ENCODE measurements at regions not wholly inside any gene's neighbourhood (a gene's known extent, or its start where the extent isn't known, plus 50 kb on each side); places are given as distances from the start of the nearest gene placed in this dataset.
"Not testable (repeated sequence)": the region's sequence is repeated elsewhere in the genome, so short reads cannot be mapped to it uniquely, and the experiment has no call there.

- H3K36me3 ChIP-seq, result no peaks in the 10 kb centered on the region
- no peak for DNase-seq (ENCODE audit: low spot score in 2 of 2)
Observed at GRCh38 chr3:26273196-26273595, 349.4 kb upstream of the LRRC3B start.

GRCh38 chr3:26279091-26279490, 343.5 kb upstream of the LRRC3B start:
- H3K36me3 ChIP-seq, result no peaks in the 10 kb centered on the region
- H3K4me1 ChIP-seq, result no peaks in the 10 kb centered on the region
- no peaks in the 10 kb centered on the region for H3K27me3 ChIP-seq
- no peak for DNase-seq (ENCODE audit: low spot score in 2 of 2)
- 67 to 79% methylated on average over 1 of the region's 1 CpG for WGBS, 2 donors
- no peak overlapping the region for H3K4me3 ChIP-seq
- no peak for TF ChIP-seq POLR2A (IDR thresholded peaks at IDR 0.05)
- no peak for TF ChIP-seq EP300 (IDR thresholded peaks at IDR 0.05)
- TF ChIP-seq, protein P1, sequence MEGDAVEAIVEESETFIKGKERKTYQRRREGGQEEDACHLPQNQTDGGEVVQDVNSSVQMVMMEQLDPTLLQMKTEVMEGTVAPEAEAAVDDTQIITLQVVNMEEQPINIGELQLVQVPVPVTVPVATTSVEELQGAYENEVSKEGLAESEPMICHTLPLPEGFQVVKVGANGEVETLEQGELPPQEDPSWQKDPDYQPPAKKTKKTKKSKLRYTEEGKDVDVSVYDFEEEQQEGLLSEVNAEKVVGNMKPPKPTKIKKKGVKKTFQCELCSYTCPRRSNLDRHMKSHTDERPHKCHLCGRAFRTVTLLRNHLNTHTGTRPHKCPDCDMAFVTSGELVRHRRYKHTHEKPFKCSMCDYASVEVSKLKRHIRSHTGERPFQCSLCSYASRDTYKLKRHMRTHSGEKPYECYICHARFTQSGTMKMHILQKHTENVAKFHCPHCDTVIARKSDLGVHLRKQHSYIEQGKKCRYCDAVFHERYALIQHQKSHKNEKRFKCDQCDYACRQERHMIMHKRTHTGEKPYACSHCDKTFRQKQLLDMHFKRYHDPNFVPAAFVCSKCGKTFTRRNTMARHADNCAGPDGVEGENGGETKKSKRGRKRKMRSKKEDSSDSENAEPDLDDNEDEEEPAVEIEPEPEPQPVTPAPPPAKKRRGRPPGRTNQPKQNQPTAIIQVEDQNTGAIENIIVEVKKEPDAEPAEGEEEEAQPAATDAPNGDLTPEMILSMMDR (IDR thresholded peaks at IDR 0.05), result no peak
- peaks cover 0 to 13% (median 0%) of the 10 kb centered on the region in 4 donors for H3K9me3 ChIP-seq
- H3K27ac ChIP-seq, result no peak overlapping the region

More at GRCh38 chr3:26273196-26273595, 349.4 kb upstream of the LRRC3B start:
- no peaks in the 10 kb centered on the region for H3K4me1 ChIP-seq
- H3K4me3 ChIP-seq, result no peak overlapping the region
- H3K9me3 ChIP-seq, result no peaks in the 10 kb centered on the region
- TF ChIP-seq POLR2A (IDR thresholded peaks at IDR 0.05) (no peak), EP300 (IDR thresholded peaks at IDR 0.05) (no peak)
- TF ChIP-seq, protein P1 (IDR thresholded peaks at IDR 0.05), result no peak
- no peaks in the 10 kb centered on the region for H3K27me3 ChIP-seq
- H3K27ac ChIP-seq, result no peak overlapping the region

DNA sequence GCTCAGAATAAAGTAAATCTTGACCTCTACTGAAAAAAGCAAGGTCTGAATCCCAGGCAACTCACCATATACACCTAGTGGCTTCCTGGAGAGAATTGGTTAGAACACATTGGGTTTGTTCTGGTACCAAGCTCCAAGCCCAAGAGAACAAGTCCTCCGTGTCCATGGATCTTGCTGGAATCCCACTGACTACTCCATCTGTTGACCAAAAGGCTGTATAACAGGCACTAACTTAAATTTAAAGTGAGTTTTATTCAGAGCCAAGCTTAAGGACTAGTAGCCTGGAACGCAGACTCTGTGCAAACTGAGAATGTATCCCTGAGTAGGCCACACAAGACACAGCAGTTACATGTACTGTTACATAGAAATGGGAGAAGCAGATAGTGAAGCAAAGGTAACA, 342.1 kb upstream of the LRRC3B start:
- Histone ChIP-seq H3K4me3 (no peak overlapping the region), H3K27ac (no peak overlapping the region), H3K9me3 (peaks cover 0 to 26% (median 3%) of the 10 kb centered on the region in 4 donors), H3K4me1 (no peaks in the 10 kb centered on the region), H3K36me3 (no peaks in the 10 kb centered on the region), H3K27me3 (no peaks in the 10 kb centered on the region)
- no peak for DNase-seq (ENCODE audit: low spot score in 2 of 2)
- WGBS, 2 donors, result 76 to 84% methylated on average over 2 of the region's 2 CpGs
- TF ChIP-seq, protein P1 (IDR thresholded peaks at IDR 0.05), result no peak
- TF ChIP-seq EP300 (IDR thresholded peaks at IDR 0.05) (no peak), POLR2A (IDR thresholded peaks at IDR 0.05) (no peak)

DNA sequence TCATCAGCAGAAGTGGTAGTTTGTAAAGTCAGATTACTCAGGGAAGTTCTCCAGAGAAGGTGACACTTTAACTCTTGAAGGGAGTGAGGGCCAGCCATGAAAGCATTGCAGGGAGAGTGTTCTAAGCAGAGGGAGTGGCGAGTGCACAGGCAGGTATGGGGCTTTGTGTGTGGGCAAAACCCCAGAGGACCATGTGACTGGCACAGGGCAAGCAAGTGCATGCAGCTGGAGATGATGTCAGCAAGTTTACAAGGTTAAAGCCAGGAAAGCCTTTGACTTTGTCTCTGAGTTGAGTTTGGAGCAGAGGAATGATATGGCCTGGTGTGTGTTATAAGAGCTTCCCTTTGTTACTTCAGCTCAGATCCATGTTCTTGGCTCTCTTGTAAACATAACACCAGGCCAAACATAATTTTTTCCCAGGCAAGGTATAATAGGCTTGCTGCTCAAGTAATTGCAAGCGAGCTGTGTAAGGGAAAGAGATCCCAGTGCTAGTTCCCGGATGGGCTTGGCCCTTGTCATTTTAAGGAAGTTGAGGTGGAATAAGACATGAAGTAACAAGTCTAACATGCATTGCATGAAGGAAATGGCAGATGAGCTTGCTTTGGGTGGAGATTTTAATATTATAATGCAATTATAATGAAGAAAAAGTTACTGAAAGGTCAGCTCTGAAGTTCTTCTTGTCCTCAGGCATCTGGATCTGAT, 341.1 kb upstream of the LRRC3B start:
- WGBS, 2 donors, result 86 to 88% methylated on average over 3 of the region's 3 CpGs
- H3K27me3 ChIP-seq, result no peaks in the 10 kb centered on the region
- H3K36me3 ChIP-seq, result no peaks in the 10 kb centered on the region
- H3K4me1 ChIP-seq, result no peaks in the 10 kb centered on the region
- TF ChIP-seq POLR2A (IDR thresholded peaks at IDR 0.05) (no peak), EP300 (IDR thresholded peaks at IDR 0.05) (no peak)
- TF ChIP-seq, protein P1 (IDR thresholded peaks at IDR 0.05), result no peak
- DNase-seq (ENCODE audit: low spot score in 2 of 2), result no peak
- H3K4me3 ChIP-seq, result no peak overlapping the region
- H3K9me3 ChIP-seq, result peaks cover 0 to 28% (median 3%) of the 10 kb centered on the region in 4 donors
- no peak overlapping the region for H3K27ac ChIP-seq

- H3K9me3 ChIP-seq, result peaks cover 0 to 28% (median 3%) of the 10 kb centered on the region in 4 donors
- H3K27me3 ChIP-seq; H3K27ac ChIP-seq; DNase-seq (ENCODE audit: low spot score in 2 of 2); H3K36me3 ChIP-seq; H3K4me3 ChIP-seq; H3K4me1 ChIP-seq: not testable (repeated sequence)
- WGBS, 2 donors, result 91 to 95% methylated on average over 4 of the region's 4 CpGs
Observed at GRCh38 chr3:26284503-26284902, 338.1 kb upstream of the LRRC3B start.

Data from tibial nerve (tissue), 4 donors.